Tibial nerve (tissue), 4 donors: ENCODE measurements at regions not wholly inside any gene's neighbourhood (a gene's known extent, or its start where the extent isn't known, plus 50 kb on each side); places are given as distances from the start of the nearest gene placed in this dataset.

Experiments used
- EP300 ChIP-seq, 2 donors: sonication (generic); formaldehyde crosslinking; IDR thresholded peaks; one replicate each; pipeline ENCODE4 v1.6.1; 2017; ENCODE audit warnings: antibody characterized with exemption in 2 of 2, mild to moderate bottlenecking in 1 of 2
- TF ChIP-seq, protein P1 (sequence below), 5 experiments: fragments of 200-600 bp in 3 of 5; fragments of 450-650 bp in 2 of 5; sonication (generic) in 3 of 5; IDR thresholded peaks; one replicate each; pipeline ENCODE4 v1.5.1; 2016 to 2019; ENCODE audit warnings: antibody characterized with exemption in 5 of 5, mild to moderate bottlenecking in 3 of 5, moderate library complexity in 2 of 5

DNA sequence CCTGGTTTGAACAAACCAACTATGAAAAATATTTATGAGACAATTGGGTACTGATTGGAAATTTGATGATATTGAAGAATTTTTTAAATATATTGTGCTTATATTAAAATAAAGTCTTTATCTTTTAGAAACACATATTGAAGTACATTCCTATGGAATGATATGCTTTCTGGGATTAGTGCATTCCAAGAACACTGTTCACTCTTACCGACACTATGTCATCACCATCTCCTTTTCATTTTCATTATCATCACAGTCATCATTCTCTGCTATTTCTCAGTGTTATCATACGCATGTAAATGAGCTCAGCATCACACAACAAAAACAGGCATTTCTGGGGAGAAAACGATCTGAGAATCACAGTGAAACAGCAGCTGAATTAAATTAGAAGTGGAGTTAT lies 513.3 kb upstream of the CCDC196 start:
- TF ChIP-seq, protein P1, sequence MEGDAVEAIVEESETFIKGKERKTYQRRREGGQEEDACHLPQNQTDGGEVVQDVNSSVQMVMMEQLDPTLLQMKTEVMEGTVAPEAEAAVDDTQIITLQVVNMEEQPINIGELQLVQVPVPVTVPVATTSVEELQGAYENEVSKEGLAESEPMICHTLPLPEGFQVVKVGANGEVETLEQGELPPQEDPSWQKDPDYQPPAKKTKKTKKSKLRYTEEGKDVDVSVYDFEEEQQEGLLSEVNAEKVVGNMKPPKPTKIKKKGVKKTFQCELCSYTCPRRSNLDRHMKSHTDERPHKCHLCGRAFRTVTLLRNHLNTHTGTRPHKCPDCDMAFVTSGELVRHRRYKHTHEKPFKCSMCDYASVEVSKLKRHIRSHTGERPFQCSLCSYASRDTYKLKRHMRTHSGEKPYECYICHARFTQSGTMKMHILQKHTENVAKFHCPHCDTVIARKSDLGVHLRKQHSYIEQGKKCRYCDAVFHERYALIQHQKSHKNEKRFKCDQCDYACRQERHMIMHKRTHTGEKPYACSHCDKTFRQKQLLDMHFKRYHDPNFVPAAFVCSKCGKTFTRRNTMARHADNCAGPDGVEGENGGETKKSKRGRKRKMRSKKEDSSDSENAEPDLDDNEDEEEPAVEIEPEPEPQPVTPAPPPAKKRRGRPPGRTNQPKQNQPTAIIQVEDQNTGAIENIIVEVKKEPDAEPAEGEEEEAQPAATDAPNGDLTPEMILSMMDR (IDR thresholded peaks at IDR 0.05): no peak
- no peak for TF ChIP-seq EP300 (IDR thresholded peaks at IDR 0.05)
